CD4-positive, alpha-beta memory T cell (primary cell): ENCODE measurements at regions not wholly inside any gene's neighbourhood (a gene's known extent, or its start where the extent isn't known, plus 50 kb on each side); places are given as distances from the start of the nearest gene placed in this dataset.

ENCODE experiments used
- CTCF ChIA-PET: fragments of 350-600 bp; sonication (Branson Sonifier 250); formaldehyde crosslinking; loops from one replicate; lab custom pipeline; 2021; ENCODE audit warnings: inconsistent platforms; ENCODE audit not compliant: partially characterized antibody; lab: Charles Lee
- POLR2A ChIA-PET: fragments of 350-600 bp; sonication (Branson Sonifier 250); formaldehyde crosslinking; loops from one replicate; lab custom pipeline; 2021; ENCODE audit not compliant: partially characterized antibody; lab: Charles Lee
- DNase-seq, 5 donors: peaks; one replicate each; pipeline versions ENCODE4 v3.0.0 to v3.0.0-alpha.2; 2020 to 2022; ENCODE audit warnings: mixed read lengths in 1 of 5
- H3K27ac ChIP-seq: one replicate; pipeline ENCODE4 v1.7.0; 2013; ENCODE audit warnings: low read depth, low read length
- H3K27me3 ChIP-seq: 2 replicates; pipeline ENCODE4 v1.7.0; 2013; ENCODE audit warnings: mild to moderate bottlenecking, low read length, moderate library complexity; ENCODE audit not compliant: insufficient read depth
- H3K36me3 ChIP-seq: 2 replicates; pipeline ENCODE4 v1.7.0; 2013; ENCODE audit warnings: mild to moderate bottlenecking, low read length, moderate library complexity; ENCODE audit not compliant: insufficient read depth
- H3K4me1 ChIP-seq: 2 replicates; pipeline ENCODE4 v1.7.0; 2013; ENCODE audit warnings: mild to moderate bottlenecking, low read length, moderate library complexity; ENCODE audit not compliant: insufficient read depth
- H3K4me3 ChIP-seq, 2 donors: one replicate each; pipeline ENCODE4 v1.7.0; 2013; ENCODE audit warnings: low read length in 2 of 2, mild to moderate bottlenecking in 1 of 2
- H3K9me3 ChIP-seq, 2 donors: one replicate each; pipeline ENCODE4 v1.7.0; 2013; ENCODE audit warnings: low read length in 2 of 2, control low read depth in 1 of 2; ENCODE audit not compliant: control insufficient read depth in 1 of 2
- H3K27ac Mint-ChIP-seq, 7 donors: one replicate each; pipeline ENCODE4 v1.8.0; 2020 to 2021; ENCODE audit warnings: mixed read lengths in 7 of 7, mild to moderate bottlenecking in 6 of 7, inconsistent platforms in 3 of 7, moderate library complexity in 3 of 7
- H3K27me3 Mint-ChIP-seq, 2 donors: one replicate each; pipeline ENCODE4 v1.8.0; 2020 to 2021; ENCODE audit warnings: mixed read lengths in 2 of 2
- H3K36me3 Mint-ChIP-seq, 2 donors: one replicate each; pipeline ENCODE4 v1.8.0; 2020 to 2021; ENCODE audit warnings: mixed read lengths in 2 of 2, inconsistent platforms in 1 of 2, mild to moderate bottlenecking in 1 of 2
- H3K4me1 Mint-ChIP-seq, 4 donors: one replicate each; pipeline ENCODE4 v1.8.0; 2020 to 2021; ENCODE audit warnings: mixed read lengths in 4 of 4, mild to moderate bottlenecking in 1 of 4
- H3K4me3 Mint-ChIP-seq, 8 donors: one replicate each; pipeline ENCODE4 v1.8.0; 2020 to 2021; ENCODE audit warnings: mixed read lengths in 8 of 8, mild to moderate bottlenecking in 7 of 8, moderate library complexity in 6 of 8, inconsistent platforms in 3 of 8
- H3K9me3 Mint-ChIP-seq, 8 donors: one replicate each; pipeline ENCODE4 v1.8.0; 2020 to 2021; ENCODE audit warnings: mixed read lengths in 8 of 8, mild to moderate bottlenecking in 5 of 8, inconsistent platforms in 3 of 8, moderate library complexity in 1 of 8
- intact Hi-C: fragments of 100-400 bp; cut with micrococcal nuclease; formaldehyde crosslinking; loops from one replicate; pipeline ENCODE4 v1.15.1; 2023

- ChIA-PET POLR2A (no interaction called here), CTCF (no interaction called here)
- no peaks in the 10 kb centered on the region for H3K4me1 Mint-ChIP-seq
- peaks cover 0 to 9% (median 3%) of the 10 kb centered on the region in 8 donors for H3K9me3 Mint-ChIP-seq
- no peak overlapping the region for H3K4me3 ChIP-seq
- no peaks in the 10 kb centered on the region for H3K36me3 Mint-ChIP-seq
- DNase-seq, result no peak
- H3K27ac ChIP-seq, result no peak overlapping the region
- no peak overlapping the region for H3K4me3 Mint-ChIP-seq
- H3K27ac Mint-ChIP-seq, result no peak overlapping the region
- H3K27me3 ChIP-seq, result no peaks in the 10 kb centered on the region
- H3K9me3 ChIP-seq, result no peaks in the 10 kb centered on the region
- H3K36me3 ChIP-seq, result no peaks in the 10 kb centered on the region
- intact Hi-C loops, result no loop called here
- H3K4me1 ChIP-seq, result no peaks in the 10 kb centered on the region
- H3K27me3 Mint-ChIP-seq, result no peaks in the 10 kb centered on the region
These were observed 72.2 kb downstream of the PRDM9 start for GRCh38 chr5:23579566-23579965.

- H3K36me3 Mint-ChIP-seq, result no peaks in the 10 kb centered on the region
- no peaks in the 10 kb centered on the region for H3K9me3 ChIP-seq
- no peaks in the 10 kb centered on the region for H3K4me1 Mint-ChIP-seq
- intact Hi-C loops, result no loop called here
- DNase-seq, result no peak
- H3K4me3 ChIP-seq, result no peak overlapping the region
- H3K4me1 ChIP-seq, result no peaks in the 10 kb centered on the region
- POLR2A ChIA-PET, result no interaction called here
- H3K27ac ChIP-seq, result no peak overlapping the region
- H3K36me3 ChIP-seq, result no peaks in the 10 kb centered on the region
- H3K27ac Mint-ChIP-seq, result no peak overlapping the region
- H3K27me3 Mint-ChIP-seq, result no peaks in the 10 kb centered on the region
- no peak overlapping the region for H3K4me3 Mint-ChIP-seq
- H3K27me3 ChIP-seq, result no peaks in the 10 kb centered on the region
- peaks cover 0 to 9% (median 2%) of the 10 kb centered on the region in 8 donors for H3K9me3 Mint-ChIP-seq
- CTCF ChIA-PET, result no interaction called here
These were observed 75.7 kb downstream of the PRDM9 start for GRCh38 chr5:23583081-23583480.

- CTCF ChIA-PET, result no interaction called here
- Mint-ChIP-seq H3K4me3 (no peak overlapping the region), H3K27ac (no peak overlapping the region), H3K9me3 (peaks cover 2 to 10% (median 7%) of the 10 kb centered on the region in 8 donors), H3K27me3 (no peaks in the 10 kb centered on the region), H3K4me1 (no peaks in the 10 kb centered on the region), H3K36me3 (no peaks in the 10 kb centered on the region)
- no peak overlapping the region for H3K4me3 ChIP-seq
- H3K36me3 ChIP-seq, result no peaks in the 10 kb centered on the region
- no peaks in the 10 kb centered on the region for H3K4me1 ChIP-seq
- no peaks in the 10 kb centered on the region for H3K27me3 ChIP-seq
- POLR2A ChIA-PET, result no interaction called here
- no peak overlapping the region for H3K27ac ChIP-seq
- intact Hi-C loops, result no loop called here
- H3K9me3 ChIP-seq, result no peaks in the 10 kb centered on the region
- DNase-seq, result no peak
These were observed 81.5 kb downstream of the PRDM9 start for GRCh38 chr5:23588841-23589326.

GRCh38 chr5:23591250-23591649 is 83.8 kb downstream of the PRDM9 start:
- Mint-ChIP-seq H3K27me3 (no peaks in the 10 kb centered on the region), H3K4me3 (no peak overlapping the region), H3K9me3 (peaks cover 2 to 12% (median 7%) of the 10 kb centered on the region in 8 donors), H3K27ac (no peak overlapping the region), H3K36me3 (no peaks in the 10 kb centered on the region), H3K4me1 (no peaks in the 10 kb centered on the region)
- no peaks in the 10 kb centered on the region for H3K9me3 ChIP-seq
- ChIA-PET POLR2A (no interaction called here), CTCF (no interaction called here)
- no peak overlapping the region for H3K27ac ChIP-seq
- H3K4me1 ChIP-seq, result no peaks in the 10 kb centered on the region
- H3K36me3 ChIP-seq, result no peaks in the 10 kb centered on the region
- DNase-seq, result no peak
- intact Hi-C loops, result no loop called here
- H3K27me3 ChIP-seq, result no peaks in the 10 kb centered on the region
- no peak overlapping the region for H3K4me3 ChIP-seq

GRCh38 chr5:23606927-23607326 is 99.5 kb downstream of the PRDM9 start:
- H3K27me3 Mint-ChIP-seq, result no peaks in the 10 kb centered on the region

GRCh38 chr5:23612701-23613100 is 105.3 kb downstream of the PRDM9 start:
- no peak overlapping the region for H3K4me3 ChIP-seq
- intact Hi-C loops, result no loop called here
- Mint-ChIP-seq H3K36me3 (no peaks in the 10 kb centered on the region), H3K4me3 (no peak overlapping the region), H3K27me3 (no peaks in the 10 kb centered on the region), H3K27ac (no peak overlapping the region), H3K4me1 (no peaks in the 10 kb centered on the region), H3K9me3 (peaks cover 0 to 29% (median 17%) of the 10 kb centered on the region in 8 donors)
- H3K27me3 ChIP-seq, result no peaks in the 10 kb centered on the region
- H3K36me3 ChIP-seq, result no peaks in the 10 kb centered on the region
- no peaks in the 10 kb centered on the region for H3K9me3 ChIP-seq
- H3K4me1 ChIP-seq, result no peaks in the 10 kb centered on the region
- ChIA-PET CTCF (no interaction called here), POLR2A (no interaction called here)
- H3K27ac ChIP-seq, result no peak overlapping the region
- DNase-seq, result no peak

More at GRCh38 chr5:23606927-23607326, 99.5 kb downstream of the PRDM9 start:
- H3K27ac Mint-ChIP-seq, result no peak overlapping the region
- DNase-seq, result no peak
- H3K36me3 Mint-ChIP-seq, result no peaks in the 10 kb centered on the region
- intact Hi-C loops, result no loop called here
- H3K36me3 ChIP-seq, result no peaks in the 10 kb centered on the region
- H3K9me3 Mint-ChIP-seq, result peaks cover 2 to 14% (median 7%) of the 10 kb centered on the region in 8 donors
- CTCF ChIA-PET, result no interaction called here
- H3K4me1 ChIP-seq, result no peaks in the 10 kb centered on the region
- H3K27me3 ChIP-seq, result no peaks in the 10 kb centered on the region
- H3K4me1 Mint-ChIP-seq, result no peaks in the 10 kb centered on the region
- no peaks in the 10 kb centered on the region for H3K9me3 ChIP-seq
- no peak overlapping the region for H3K4me3 ChIP-seq
- H3K27ac ChIP-seq, result no peak overlapping the region
- H3K4me3 Mint-ChIP-seq, result no peak overlapping the region
- POLR2A ChIA-PET, result no interaction called here

GRCh38 chr5:23613566-23613965 is 106.2 kb downstream of the PRDM9 start:
- Histone ChIP-seq H3K4me3 (no peak overlapping the region), H3K27me3 (no peaks in the 10 kb centered on the region), H3K4me1 (no peaks in the 10 kb centered on the region), H3K27ac (no peak overlapping the region), H3K9me3 (no peaks in the 10 kb centered on the region), H3K36me3 (no peaks in the 10 kb centered on the region)
- ChIA-PET CTCF (no interaction called here), POLR2A (no interaction called here)
- intact Hi-C loops, result no loop called here
- H3K4me1 Mint-ChIP-seq, result no peaks in the 10 kb centered on the region
- DNase-seq, result no peak
- H3K4me3 Mint-ChIP-seq, result no peak overlapping the region
- H3K9me3 Mint-ChIP-seq, result peaks cover 0 to 28% (median 17%) of the 10 kb centered on the region in 8 donors
- no peaks in the 10 kb centered on the region for H3K36me3 Mint-ChIP-seq
- no peaks in the 10 kb centered on the region for H3K27me3 Mint-ChIP-seq
- H3K27ac Mint-ChIP-seq, result no peak overlapping the region

GRCh38 chr5:23614422-23614821 is 107.0 kb downstream of the PRDM9 start:
- no peak for DNase-seq
- H3K27me3 Mint-ChIP-seq, result no peaks in the 10 kb centered on the region
- Histone ChIP-seq H3K9me3 (no peaks in the 10 kb centered on the region), H3K4me3 (no peak overlapping the region), H3K4me1 (no peaks in the 10 kb centered on the region), H3K27ac (no peak overlapping the region), H3K27me3 (no peaks in the 10 kb centered on the region), H3K36me3 (no peaks in the 10 kb centered on the region)
- H3K9me3 Mint-ChIP-seq, result peaks cover 0 to 28% (median 16%) of the 10 kb centered on the region in 8 donors
- H3K27ac Mint-ChIP-seq, result no peak overlapping the region
- H3K4me1 Mint-ChIP-seq, result no peaks in the 10 kb centered on the region
- H3K4me3 Mint-ChIP-seq, result no peak overlapping the region
- CTCF ChIA-PET, result no interaction called here
- no peaks in the 10 kb centered on the region for H3K36me3 Mint-ChIP-seq
- POLR2A ChIA-PET, result no interaction called here
- intact Hi-C loops, result no loop called here
